Hematopoietic multipotent progenitor cell treated with erythropoietin and hydrocortisone succinate and interleukin-3 and kit ligand, for 15 days (in vitro differentiated cells): ENCODE measurements at regions not wholly inside any gene's neighbourhood (a gene's known extent, or its start where the extent isn't known, plus 50 kb on each side); places are given as distances from the start of the nearest gene placed in this dataset.
A peak's percentile ranks its signal among the peaks of the same experiment; 100 is the strongest.
"Not testable (repeated sequence)": the region's sequence is repeated elsewhere in the genome, so short reads cannot be mapped to it uniquely, and the experiment has no call there.

Experiments
- DNase-seq: peaks from one replicate; pipeline ENCODE4 v3.0.0-alpha.2; 2015; ENCODE audit warnings: low spot score

DNA sequence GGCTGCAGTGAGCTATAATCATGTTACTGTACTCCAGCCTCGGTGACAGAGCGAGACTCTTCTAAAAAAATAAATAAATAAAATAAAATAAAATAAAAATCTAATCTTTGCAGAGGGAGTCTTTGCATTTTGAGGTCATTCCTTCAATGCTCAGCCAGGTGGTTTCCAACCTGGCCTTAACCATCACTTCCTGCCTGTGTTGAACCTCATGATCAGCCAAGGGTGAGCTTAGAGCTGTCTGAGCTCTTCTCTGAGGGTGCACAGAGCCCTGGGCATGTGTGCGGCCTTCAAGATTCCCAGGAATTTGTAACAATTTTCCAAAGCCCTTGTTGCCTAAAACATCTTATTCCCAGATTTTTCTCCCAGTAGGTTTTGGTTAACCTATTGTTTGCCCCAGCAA is 94.3 kb downstream of the KCNJ12 start:
- not testable (repeated sequence) for DNase-seq

- no peak for DNase-seq
Measured at GRCh38 chr17:21470861-21471260, 94.7 kb downstream of the KCNJ12 start.

DNA sequence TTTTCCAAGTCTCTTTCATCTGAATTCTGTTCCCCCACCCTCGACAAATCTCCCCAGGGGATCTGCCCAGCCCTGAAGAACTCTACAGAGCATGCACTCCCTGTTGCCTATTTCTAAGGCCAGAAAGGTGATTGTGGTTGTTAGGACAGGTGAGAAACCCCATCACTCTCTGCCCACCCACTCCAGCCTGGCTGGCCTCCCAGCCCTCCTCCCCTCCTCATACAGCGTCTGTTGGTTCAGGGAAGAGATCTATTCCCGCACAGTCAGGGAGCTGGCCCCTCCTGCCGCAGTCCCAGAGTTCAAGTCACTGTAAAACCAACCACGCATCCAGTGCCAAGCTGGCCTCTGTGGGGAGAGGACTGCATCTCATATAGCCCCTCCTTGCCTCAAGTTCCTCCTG is 98.7 kb downstream of the KCNJ12 start:
- no peak for DNase-seq

GRCh38 chr17:21475571-21475970 is 99.4 kb downstream of the KCNJ12 start:
- DNase-seq = peak; percentile 34

DNA sequence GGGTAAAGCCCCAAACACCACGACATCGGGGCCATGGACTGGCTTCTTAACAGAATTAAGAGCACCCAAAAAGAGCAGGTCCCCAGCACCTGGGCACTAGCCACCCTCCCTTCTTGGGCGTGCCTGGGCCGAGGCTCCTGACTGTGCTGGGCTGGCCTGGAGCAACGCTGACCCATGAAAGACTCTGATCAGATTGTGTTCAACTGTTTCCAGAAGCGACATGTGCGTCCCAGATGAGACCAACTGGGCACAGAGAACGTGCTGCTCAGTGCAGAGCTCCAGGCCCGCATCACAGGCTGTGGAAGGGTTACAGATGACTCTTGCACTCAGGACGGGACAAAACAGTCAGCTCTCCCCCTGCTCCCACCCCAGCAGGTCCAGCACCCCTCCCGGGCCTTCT is 100.7 kb downstream of the KCNJ12 start:
- no peak for DNase-seq

- no peak for DNase-seq
Measured at GRCh38 chr17:21482189-21482865, 106.2 kb downstream of the KCNJ12 start.

DNA sequence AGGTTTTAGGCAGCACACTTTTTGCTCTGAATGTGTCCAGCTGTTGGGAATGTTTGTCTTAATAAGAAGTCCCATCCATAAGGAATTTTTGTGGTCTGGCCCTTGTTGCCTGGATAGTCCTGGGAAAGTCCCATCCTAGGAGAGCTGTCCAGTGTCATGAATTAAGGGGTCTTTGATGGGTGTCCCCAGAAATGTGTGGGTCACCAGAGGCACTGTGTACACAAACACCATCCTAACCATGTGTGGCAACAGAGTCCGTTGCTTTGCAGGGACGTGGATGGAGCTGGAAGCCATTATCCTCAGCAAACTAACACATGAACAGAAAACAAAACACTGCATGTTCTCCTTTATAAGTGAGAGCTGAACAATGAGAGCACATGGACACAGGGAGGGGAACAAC is 111.9 kb downstream of the KCNJ12 start:
- not testable (repeated sequence) for DNase-seq

DNA sequence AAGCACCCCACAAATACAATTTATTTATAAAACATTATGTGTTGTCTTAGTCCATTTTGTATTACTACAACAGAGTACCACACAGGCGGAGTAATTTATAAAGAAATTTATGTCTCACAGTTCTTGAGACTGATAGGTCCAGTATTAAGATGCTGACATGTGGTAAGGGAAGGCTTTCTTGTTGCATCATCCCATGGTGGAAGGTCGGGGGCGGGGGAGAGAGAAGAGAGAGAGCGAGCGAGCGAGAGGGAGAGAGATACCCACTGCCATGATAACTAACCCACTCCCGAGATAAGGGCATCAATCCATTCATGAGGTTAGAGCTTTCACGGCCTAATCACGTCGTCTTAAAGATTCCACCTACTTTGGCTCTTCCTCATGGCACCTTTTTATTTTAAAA is 117.8 kb downstream of the KCNJ12 start:
- no peak for DNase-seq

DNA sequence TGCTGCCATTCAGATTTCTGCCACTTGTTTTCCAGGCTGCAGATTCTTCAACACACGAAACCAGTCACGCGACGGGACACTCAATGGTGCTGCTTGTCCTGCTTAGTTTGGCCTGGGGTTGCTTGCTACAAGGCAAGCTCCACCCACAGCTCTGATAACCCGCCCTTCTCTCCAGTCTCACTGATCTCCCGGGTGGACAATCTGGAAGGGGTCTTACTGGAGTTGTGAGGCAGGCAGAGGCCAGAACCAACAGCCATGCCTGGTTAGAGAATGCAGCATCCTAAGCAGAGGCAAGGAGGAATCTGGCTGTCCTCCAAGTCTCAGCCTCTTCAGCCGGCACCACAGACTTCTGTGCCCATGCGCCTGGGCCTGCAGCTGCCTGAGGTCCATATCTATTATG is 119.1 kb downstream of the KCNJ12 start:
- DNase-seq = no peak

DNA sequence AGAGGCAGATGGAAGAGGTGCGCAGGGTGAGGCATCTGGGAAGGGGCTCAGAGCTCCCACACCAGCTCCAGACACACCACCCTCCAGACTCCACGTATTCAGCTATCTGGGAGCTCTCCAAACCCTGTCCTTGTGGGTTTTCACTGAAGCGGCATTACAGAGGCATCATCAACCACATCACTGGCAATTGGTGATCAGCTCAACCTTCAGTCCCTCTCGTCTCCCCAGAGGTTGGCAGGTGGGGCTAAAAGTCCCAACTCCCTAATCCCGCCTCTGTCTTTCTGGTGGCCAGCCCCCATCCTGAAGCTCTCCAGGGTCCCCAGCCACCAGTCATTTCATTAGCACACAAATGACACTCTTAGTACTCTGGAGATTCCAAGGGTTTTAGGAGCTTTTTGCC is 123.9 kb downstream of the KCNJ12 start:
- no peak for DNase-seq

DNA sequence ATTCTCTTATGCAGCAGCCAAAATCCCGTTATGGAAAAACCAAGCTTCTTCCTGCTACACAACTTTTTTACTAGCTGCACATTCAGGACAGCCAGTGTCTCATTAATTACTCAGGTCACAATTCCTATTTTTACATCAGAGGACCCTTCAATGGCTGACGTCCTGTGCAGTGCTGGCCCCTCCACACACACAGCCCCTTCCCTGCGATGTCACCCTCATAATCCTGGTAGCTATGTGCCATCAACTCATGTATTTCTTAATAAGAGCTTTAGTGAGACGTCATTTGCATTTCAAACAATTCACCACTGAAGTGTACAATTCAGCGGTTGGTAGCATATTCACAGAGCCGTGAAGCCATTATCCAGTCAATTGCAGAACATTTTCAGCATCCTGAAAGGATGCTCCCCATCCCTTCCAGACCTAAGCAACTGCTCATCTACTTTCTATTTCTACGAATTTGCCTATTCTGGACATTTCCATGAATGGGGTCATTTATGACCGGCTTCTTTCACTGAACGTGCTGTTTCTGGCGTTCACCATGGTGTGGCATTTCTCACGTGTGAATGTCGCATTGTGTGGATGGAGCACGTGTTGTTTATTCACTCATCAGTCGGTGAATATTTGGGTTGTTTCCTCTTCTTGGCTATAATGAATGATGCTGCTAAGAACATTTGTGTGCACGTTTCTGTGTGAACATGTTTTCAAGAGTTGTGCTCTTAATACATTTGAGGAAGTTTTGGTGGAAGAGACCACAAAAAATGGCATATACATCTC is 126.0 kb downstream of the KCNJ12 start:
- not testable (repeated sequence) for DNase-seq

GRCh38 chr17:21505819-21506815 is 130.0 kb downstream of the KCNJ12 start:
- no peak for DNase-seq

DNA sequence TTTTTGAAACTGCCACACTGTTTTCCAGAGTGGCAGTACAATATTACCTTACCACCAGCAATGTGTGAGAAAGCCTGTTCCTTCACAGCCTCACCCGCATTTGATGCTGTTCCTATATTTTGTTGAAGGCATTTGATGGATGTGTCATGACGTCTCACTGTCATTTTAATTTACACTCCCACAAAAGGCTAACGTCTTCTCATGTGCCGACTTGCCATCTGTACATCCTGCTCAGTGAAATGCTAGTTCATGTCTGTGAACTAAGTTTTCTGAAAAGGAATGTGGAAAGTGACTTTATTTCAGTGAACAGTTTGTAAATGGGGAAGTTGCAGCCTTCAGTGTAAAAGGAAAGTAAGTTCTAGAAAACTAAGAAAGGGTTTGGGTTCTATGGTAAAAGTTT is 131.6 kb downstream of the KCNJ12 start:
- DNase-seq = not testable (repeated sequence)

DNA sequence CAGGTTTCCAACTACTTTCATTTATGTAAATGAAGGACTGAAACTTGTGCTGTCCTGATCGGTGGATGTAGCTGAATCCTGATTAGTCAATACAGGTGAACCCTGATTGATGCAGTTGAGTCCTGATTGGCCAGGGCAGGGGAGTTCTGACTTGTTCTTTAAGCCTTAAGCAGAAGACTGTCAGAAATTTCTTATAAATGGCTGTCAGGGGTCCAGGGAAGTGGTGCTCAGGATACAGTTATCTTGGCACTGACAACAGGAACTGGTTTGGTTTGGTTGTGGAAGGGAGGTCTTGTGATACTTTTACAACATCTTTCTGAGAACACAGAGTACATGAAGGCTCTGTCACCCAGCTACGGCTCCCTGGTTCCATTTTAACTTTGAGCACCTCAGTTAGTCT is 132.1 kb downstream of the KCNJ12 start:
- no peak for DNase-seq

GRCh38 chr17:21509356-21509755 is 133.2 kb downstream of the KCNJ12 start:
- not testable (repeated sequence) for DNase-seq

DNA sequence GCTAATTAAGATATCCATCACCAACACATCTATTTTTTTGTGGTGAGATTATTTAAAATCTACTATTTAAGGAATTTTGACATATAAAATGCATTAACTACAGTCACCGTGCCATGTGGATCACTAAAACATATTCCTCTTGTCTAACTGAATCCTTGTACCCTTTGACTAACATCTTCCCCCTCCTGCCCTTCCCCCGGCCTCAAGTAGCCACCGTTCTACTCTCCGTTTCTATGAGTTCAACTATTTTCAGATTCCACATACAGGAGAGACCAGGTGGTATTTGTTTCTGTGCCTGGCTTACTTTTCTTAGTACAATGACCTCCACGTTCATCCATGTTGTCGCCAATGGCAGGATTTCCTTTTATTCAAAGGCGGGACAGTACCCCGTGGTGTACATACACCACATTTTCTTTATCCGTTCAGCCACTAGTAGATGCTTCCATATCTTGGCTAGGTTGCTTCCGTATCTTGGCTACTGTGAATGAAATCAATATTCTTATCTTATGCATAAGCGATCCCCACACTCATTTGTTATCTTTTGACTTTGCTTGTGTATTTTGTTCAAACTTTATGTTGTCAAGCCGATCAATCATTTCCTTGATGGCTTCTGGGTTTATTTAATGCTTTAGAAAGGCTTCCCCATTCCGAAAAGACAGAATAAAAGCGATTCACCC is 134.7 kb downstream of the KCNJ12 start:
- DNase-seq = peak; percentile 9

DNA sequence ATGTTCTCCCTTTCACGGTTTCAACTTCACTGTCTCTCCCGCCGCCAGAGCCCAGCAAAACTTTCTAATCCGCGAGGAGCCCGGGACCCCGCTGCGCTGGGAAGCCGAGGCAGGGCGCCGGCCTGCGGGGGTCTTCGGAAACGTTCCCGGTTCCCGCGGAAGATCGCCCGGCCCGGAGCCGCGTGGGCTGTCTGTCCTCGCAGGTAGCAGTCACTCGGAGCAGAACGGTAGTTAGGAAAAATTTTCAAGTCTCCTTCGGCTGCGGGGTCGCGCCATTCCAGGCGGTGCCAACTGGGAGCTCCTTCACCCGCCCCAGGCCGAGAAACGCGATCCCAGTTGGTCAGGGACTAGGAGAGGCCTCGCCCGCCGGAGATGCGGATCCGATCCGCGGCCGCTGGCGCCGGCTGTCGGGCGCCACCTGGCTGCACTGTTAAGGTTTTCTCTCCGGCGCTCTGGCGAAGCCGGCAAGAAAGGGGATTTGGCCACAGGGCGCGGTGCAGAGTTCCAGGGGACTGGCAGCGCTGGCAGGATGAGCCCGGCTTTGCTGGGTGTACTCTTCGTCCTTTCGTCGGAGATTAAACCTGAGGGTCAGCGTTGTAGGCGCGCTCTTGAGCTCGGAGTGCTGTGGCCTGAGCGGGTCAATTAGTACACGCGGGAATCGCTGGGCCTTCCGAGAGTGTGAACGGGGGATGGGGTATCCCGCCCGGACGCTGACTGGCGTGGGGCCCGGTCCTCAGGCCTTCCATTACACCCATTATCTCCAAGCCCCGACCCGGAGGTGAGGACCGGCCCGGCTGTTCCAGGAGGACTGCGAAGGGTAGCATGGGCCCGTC is 135.4 kb downstream of the KCNJ12 start:
- peak; percentile 66 for DNase-seq

GRCh38 chr17:21512307-21513011 is 136.3 kb downstream of the KCNJ12 start:
- DNase-seq = peak; percentile 5

GRCh38 chr17:21513012-21513570 is 136.9 kb downstream of the KCNJ12 start:
- peak; percentile 82 for DNase-seq

DNA sequence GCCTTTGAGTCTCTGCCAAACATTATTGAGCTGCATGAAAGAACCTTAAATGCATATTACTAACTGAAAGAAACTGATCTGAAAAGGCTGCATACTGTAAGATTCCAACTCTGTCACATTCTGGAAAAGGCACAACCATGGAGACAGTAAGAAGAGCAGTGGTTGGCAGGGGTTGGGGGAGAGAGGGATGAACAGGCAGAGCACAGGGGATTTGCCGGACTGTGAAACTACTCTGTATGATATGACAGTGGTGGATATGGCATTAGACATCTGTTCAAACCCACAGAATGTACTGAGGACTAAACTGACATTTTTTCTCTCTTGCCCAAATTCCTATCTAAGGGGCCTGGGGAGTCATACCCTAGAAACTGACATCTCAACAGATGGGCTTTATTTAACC is 138.4 kb downstream of the KCNJ12 start:
- DNase-seq = not testable (repeated sequence)
